ENCODE measurements at regions not wholly inside any gene's neighbourhood (a gene's known extent, or its start where the extent isn't known, plus 50 kb on each side); places are given as distances from the start of the nearest gene placed in this dataset.
"Not testable (repeated sequence)": the region's sequence is repeated elsewhere in the genome, so short reads cannot be mapped to it uniquely, and the experiment has no call there.

DNA sequence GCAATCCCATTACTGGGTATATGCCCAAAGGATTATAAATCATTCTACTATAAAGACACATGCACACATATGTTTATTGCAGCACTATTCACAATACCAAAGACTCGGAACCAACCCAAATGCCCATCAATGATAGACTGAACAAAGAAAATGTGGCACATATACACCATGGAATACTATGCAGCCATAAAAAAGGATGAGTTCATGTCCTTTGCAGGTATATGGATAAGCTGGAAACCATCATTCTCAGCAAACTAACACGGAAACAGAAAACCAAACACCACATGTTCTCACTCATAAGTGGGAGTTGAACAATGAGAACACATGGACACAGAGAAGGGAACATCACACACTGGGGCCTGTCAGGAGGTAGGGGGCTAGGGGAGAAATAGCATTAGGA is 235.7 kb downstream of the PTN start:
- not testable (repeated sequence) for DNase-seq

DNA sequence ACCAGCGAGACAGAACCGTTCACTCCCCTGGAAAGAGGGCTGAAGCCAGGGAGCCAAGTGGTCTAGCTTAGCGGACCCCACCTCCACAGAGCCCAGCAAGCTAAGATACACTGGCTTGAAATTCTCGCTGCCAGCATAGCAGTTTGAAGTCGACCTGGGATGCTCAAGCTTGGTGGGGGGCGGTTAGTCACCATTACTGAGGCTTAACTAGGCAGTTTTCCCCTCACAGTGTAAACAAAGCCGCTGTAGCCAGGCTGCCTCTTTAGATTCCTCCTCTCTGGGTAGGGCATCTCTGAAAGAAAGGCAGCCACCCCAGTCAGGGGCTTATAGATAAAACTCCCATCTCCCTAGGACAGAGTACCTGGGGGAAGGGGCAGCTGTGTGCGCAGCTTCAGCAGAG is 235.1 kb downstream of the CHRM2 start:
- not testable (repeated sequence) for DNase-seq

DNA sequence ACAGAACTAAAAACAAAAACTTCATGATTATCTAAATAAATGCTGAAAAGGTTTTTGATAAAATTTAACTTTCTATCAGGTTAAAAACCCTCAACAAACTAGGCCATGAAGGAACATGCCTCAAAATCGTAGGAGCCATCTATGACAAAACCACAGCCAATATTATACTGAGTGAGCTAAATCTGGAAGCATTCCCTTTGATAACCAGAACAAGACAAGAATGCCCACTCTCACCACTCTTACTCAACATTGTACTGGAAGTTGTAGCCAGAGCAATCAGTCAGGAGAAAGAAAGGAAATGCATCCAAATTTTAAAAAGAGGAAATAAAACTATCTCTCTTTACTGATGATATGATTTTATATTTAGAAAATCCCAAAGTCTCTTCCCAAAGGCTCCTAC is 228.7 kb downstream of the CHRM2 start:
- DNase-seq, result no peak

DNA sequence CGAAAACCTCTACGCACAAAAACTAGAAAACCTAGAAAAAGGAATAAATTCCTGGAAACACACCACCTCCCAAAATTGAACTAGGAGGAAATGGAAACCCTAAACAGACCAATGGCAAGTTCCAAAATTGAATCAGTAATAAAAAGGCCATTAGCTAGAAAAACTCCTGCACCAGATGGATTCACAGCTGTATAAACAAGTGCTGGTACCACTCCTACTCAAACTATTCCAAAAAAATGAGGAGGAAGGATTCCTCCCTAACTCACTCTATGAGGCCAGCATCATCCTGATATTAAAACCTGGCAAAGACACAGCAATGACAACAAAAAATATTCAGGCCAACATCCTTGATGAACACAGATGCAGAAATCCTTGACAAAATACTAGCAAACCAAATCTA is 228.2 kb downstream of the CHRM2 start:
- DNase-seq, result no peak

DNA sequence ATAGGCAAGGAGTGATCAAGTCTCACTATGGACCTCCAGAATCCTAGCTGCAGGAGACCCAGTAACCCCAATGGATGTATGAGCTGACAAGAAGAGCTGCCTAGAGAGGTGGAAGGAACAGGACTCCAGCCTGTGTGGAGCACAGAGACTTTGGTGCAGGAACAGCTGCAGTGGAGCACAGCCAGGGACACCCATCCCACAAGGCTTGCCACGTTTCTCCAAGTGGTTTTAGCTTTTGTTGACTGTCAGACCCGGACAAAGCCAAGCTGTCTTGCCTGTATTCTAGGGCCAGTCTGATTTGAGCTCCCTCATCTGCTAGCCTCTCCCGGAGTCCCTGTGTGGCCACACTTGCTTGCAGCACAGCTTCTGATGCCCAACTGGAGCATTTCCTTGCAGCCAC is 224.7 kb downstream of the CHRM2 start:
- DNase-seq, result no peak

DNA sequence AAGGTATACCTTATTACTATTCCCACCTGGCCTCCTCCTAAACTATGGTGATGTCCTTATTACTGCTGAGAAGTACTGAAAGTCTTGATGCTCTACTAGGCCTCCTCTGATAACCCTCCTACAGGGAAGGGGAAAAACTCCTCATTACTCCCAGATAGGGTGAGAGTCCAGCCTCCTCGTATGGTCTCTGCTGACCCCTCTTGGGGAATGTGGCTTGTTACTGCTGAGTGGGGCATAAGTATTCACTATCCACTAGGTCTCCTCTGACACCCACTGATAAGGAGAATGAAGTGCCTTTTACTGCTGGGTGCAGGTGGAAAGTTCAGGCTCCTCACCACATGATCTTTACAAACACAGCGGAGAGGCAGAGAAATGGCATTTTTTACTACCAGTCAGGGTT is 222.9 kb downstream of the CHRM2 start:
- peak; percentile 27 for DNase-seq

DNA sequence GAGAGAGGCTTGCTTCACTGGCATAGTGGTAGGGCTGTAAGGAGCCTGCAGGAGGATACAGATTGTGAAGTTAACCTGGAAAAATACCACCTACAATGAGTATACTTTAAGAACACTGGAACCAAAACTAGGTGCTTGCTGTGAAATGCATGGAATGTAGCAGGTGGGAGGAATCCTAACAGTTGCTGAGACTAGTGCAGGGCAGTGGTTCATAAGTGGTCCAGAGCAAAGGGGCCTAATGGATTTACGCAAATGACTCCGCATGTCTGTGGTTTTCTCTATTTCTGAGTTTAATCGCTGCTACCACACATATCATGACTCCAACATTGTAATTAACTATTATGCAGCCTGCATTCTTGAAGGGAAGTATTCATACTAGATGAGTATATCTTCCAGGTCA is 218.4 kb downstream of the CHRM2 start:
- DNase-seq, result no peak

DNA sequence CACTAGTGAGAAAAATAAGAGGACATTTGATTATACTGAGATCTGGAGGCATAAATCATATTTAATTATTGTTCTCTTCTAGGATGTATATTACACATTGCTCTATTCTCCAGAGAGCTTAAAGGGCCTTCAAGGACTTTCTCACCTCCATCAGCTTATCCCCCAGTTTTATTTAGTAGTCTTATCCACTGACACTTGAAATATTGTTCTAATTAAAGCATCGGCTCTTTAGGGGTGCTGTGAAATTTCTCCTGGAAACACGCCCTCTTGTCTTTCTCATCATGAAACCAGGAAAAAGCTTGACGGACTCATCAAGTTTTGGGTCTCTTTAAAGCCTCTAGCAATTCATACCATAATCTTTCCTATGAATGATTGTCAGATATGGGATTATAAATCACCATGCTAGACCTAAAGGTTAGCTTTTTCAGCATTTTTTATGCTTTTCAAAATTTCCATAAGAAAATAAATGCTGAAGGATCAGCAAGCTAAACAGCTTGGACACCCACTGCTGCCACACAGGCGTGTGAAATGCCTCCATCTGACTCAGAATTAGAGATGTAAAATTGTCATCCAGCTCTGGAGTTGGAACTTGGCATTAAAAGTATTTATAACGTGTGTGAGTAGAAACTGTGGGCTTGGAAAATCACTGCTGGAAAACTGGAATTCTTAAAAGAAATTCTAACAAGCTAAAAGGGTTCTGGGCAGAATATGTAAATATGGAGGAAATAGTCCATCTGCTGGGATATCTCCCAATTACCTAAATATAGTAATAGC is 216.3 kb downstream of the CHRM2 start:
- peak; percentile 33 for DNase-seq

DNA sequence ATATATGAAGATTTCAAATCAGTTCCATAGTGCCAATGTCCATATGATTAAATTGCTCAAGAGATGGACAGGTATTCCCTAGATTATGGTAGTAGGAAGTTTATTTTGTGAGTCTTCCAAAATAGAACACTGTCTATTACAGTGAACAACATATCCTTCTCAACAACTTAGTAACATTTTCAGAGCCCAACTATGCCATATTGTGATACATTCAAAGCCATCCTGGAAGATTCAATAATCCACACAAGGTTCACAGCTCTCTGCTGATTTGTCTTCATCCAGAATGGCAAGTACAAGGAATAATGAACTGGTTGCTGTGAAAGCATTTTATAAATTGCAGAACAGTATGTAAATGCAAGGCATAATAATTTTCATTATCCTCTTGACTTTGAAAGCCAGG is 213.9 kb downstream of the CHRM2 start:
- no peak for DNase-seq

DNA sequence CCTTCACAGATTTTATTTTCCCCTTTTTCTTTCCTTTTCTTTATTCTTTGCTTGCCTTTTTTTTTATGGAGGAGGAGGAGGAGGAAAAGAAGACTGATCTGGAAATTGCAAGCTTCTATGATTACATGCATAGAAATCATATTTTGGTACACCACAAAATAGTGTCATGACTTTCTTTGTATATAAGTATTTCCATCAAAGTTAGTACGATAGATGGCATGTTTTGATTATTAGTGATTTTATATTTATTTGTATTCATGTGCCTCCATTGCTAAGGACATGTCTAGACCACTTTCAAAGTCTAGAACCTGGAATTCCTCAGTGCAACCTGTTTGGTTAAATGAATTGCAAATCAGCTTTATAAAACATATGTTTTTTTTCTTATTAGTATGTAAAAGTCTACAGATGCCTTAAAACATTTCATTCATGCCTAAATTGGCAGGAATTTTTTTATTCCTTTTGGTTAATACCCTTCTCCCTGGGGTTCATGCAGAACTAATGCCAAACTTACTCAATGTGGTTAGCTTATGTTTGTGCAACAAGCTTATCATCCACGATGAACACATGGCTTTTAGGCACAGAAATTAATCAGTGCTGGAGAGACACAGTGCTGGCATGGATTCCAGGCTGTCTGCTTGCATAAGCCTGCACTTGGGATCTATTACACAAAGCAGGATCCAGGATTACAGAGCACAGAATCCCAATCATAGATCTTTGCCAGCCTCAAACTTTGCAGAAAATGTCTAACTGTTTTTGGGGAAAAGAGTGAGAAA is 213.1 kb downstream of the CHRM2 start:
- peak; percentile 93 for DNase-seq

DNA sequence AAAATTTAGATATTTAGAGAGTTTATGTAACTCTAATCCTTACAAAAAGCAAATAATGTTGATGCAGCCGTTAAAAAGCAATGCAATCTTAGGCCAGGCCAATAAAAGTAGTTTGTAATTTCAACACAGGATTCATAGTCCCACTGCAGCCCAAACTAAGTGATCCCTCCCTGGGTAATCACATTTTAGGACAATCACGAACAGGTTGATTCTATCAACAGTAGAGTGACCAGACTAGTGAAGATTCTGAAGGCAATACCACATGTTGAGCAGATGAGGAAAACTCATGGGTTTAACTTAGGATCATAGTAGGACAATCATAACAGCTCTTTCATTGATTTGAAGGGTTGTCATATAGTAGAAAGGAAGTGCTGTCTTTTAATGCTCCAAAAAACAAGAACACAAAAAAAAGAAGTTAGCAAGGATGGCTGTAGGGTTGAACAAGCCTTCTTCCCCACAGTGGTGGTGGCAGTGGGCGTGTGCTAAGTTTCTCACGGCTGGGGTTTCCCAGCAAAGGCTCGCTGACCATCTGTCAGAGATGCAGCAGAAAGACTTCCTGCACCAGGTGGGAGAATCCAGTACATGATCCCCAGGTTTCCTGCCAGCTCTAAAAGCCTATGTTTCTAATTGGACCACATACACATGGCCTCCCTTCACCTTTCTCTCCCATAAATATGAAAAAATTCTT is 212.2 kb downstream of the CHRM2 start:
- DNase-seq, result peak; percentile 16

DNA sequence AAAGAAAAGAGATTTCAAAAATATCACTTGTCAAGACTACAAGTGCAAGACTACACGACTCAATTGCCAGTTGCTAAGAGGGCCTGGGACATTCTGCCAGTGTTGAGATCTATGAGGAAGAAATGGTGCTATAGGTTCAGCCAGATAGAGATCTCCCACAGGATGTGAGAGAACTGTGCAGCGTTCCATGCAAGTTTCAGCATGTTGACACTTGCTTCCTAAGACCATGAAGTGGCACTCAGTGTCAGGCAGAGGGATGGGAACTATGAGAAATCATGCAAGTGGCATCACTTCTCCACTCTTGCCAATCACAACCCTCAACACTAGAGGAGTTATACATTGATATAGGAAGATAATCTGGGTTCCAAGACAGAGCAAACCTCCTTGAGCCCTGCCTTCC is 210.3 kb downstream of the CHRM2 start:
- DNase-seq, result no peak

DNA sequence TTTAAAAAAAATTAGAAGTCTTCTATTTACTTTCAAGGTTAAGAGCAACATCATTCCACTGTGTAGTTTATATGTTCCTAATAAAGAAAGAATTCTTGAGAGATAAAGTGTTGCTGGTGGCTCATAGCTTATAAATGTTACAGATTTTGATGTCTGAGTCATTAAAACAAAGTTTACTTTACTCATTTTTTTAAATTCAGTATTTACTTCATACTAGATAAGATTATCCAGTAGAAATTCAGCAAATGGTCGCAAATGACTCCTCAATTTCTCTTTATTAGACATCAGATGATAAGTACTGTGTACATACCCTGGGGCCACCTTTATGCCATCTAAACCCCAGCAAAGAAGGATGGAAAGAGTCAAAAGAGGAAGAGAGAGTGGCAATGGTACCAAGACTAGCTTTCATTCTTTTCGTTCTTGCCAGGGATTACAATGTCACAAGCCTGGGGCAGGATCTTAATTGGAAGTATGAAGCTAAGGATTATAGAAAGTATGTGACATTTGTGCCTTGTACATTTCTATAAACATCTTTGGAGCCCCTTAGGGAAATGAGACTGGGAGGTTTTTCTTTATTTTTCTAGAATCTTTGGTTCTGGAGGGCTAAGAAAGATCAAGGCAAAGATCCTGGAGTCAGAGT is 206.1 kb downstream of the CHRM2 start:
- peak; percentile 65 for DNase-seq

DNA sequence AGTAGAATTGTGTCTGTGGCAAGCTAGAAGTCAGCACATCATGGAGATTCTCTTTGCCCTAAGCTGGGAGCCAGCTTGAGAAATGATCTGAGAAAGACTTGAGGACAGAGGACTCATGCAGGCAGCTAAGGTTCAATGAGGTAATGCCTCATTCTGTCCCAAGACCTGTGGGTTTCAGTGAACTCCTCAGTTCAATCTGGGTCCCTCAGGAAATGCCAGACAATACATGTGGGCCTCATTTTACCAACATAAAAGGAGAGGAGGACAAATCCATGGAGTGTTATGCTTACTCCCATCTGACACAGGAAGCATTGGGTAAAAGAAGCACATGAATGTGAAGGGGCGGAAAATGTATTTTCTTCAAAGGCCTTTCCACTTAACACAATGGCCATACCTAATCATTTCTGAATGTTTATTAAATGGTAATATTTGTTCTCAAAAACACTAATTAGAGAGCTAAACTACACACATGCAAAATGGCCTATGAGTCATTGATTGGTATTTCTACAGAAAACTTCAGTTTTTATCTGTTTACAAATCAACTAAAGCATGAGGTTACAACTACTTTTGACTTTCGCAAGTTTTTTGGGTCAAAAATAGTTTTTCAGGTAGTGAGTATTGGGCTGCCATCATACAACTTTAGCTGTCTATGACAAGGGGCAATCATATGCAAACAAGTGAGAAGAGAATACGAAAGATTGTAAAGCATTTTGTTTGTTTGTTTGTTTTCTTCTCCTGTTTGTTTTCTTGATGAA is 205.3 kb downstream of the CHRM2 start:
- DNase-seq, result peak; percentile 53

Measured in fibroblast of skin of right biceps (primary cell).